Globus pallidus (tissue), 1 donor: ENCODE measurements at regions not wholly inside any gene's neighbourhood (a gene's known extent, or its start where the extent isn't known, plus 50 kb on each side); places are given as distances from the start of the nearest gene placed in this dataset.
"Not testable (repeated sequence)": the region's sequence is repeated elsewhere in the genome, so short reads cannot be mapped to it uniquely, and the experiment has no call there.

Experiments used
- DNase-seq: peaks from one replicate; pipeline ENCODE4 v3.0.0-alpha.2; 2015; ENCODE audit warnings: low spot score

- no peak for DNase-seq
Measured at GRCh38 chr2:122328816-122329215, 573.4 kb downstream of the TSN start.

- no peak for DNase-seq
Measured at GRCh38 chr2:122329278-122329677, 573.8 kb downstream of the TSN start.

- no peak for DNase-seq
Measured at GRCh38 chr2:122333932-122334331, 578.5 kb downstream of the TSN start.

GRCh38 chr2:122338000-122338399 lies 582.5 kb downstream of the TSN start:
- no peak for DNase-seq

- DNase-seq, result no peak
Measured at GRCh38 chr2:122340246-122340645, 584.8 kb downstream of the TSN start.

- no peak for DNase-seq
Measured at GRCh38 chr2:122341007-122341406, 585.6 kb downstream of the TSN start.

GRCh38 chr2:122352151-122352550 lies 596.7 kb downstream of the TSN start:
- DNase-seq, result not testable (repeated sequence)

GRCh38 chr2:122357998-122358397 lies 602.5 kb downstream of the TSN start:
- no peak for DNase-seq

- no peak for DNase-seq
Measured at GRCh38 chr2:122358729-122359128, 603.3 kb downstream of the TSN start.

- no peak for DNase-seq
Measured at GRCh38 chr2:122363885-122364284, 608.4 kb downstream of the TSN start.

GRCh38 chr2:122366427-122366826 lies 611.0 kb downstream of the TSN start:
- DNase-seq, result no peak

GRCh38 chr2:122366969-122367645 lies 611.7 kb downstream of the TSN start:
- DNase-seq, result no peak

- no peak for DNase-seq
Measured at GRCh38 chr2:122367646-122368010, 612.2 kb downstream of the TSN start.

GRCh38 chr2:122368576-122369243 lies 613.3 kb downstream of the TSN start:
- DNase-seq, result no peak

GRCh38 chr2:122378521-122378920 lies 623.1 kb downstream of the TSN start:
- no peak for DNase-seq

- DNase-seq, result no peak
Measured at GRCh38 chr2:122384768-122385333, 629.4 kb downstream of the TSN start.

GRCh38 chr2:122388208-122388607 lies 632.8 kb downstream of the TSN start:
- DNase-seq, result no peak

- DNase-seq, result peak; percentile 91
Measured at GRCh38 chr2:122389694-122390093, 634.2 kb downstream of the TSN start.

GRCh38 chr2:122390406-122390805 lies 635.0 kb downstream of the TSN start:
- peak; percentile 42 for DNase-seq

GRCh38 chr2:122391726-122392125 lies 636.3 kb downstream of the TSN start:
- DNase-seq, result no peak

GRCh38 chr2:122395687-122396086 lies 640.2 kb downstream of the TSN start:
- no peak for DNase-seq

- DNase-seq, result no peak
Measured at GRCh38 chr2:122411231-122411630, 655.8 kb downstream of the TSN start.

GRCh38 chr2:122412360-122412759 lies 656.9 kb downstream of the TSN start:
- no peak for DNase-seq

GRCh38 chr2:122414902-122415301 lies 659.5 kb downstream of the TSN start:
- DNase-seq, result no peak
